ENCODE measurements at regions not wholly inside any gene's neighbourhood (a gene's known extent, or its start where the extent isn't known, plus 50 kb on each side); places are given as distances from the start of the nearest gene placed in this dataset.
A peak's percentile ranks its signal among the peaks of the same experiment; 100 is the strongest.

- no peaks in the 10 kb centered on the region for H3K23me2 ChIP-seq (ENCODE audit: insufficient read length, low read depth, low read length, poor library complexity, severe bottlenecking)
- no peak overlapping the region for H4K5ac ChIP-seq (ENCODE audit: insufficient read length, low read depth, low read length)
- H3K9ac ChIP-seq (ENCODE audit: extremely low read depth, insufficient read length, low read length): no peak overlapping the region
- no peak overlapping the region for H2AFZ ChIP-seq (ENCODE audit: low read length)
- H4K91ac ChIP-seq (ENCODE audit: insufficient read length, low read depth, low read length): no peak overlapping the region
- no peaks in the 10 kb centered on the region for H3K79me2 ChIP-seq (ENCODE audit: insufficient read depth, low read length)
- DNase-seq: no peak
- no peaks in the 10 kb centered on the region for H4K20me1 ChIP-seq (ENCODE audit: control insufficient read depth, insufficient read depth, insufficient read length)
- H3K18ac ChIP-seq (ENCODE audit: insufficient read length, low read depth, low read length): no peak overlapping the region
- H3K4me3 Mint-ChIP-seq: no peak overlapping the region
- no peaks in the 10 kb centered on the region for H3K79me1 ChIP-seq (ENCODE audit: insufficient read depth, low read depth, low read length, poor library complexity, severe bottlenecking)
- no peak overlapping the region for H3K56ac ChIP-seq (ENCODE audit: insufficient read length, low read depth, low read length)
- H3K4me1 Mint-ChIP-seq: peaks cover 25 to 30% of the 10 kb centered on the region in 2 experiments
- no peak overlapping the region for H2BK12ac ChIP-seq (ENCODE audit: insufficient read length, low read depth, low read length)
- H3K36me3 Mint-ChIP-seq (ENCODE audit: insufficient read depth in 1 of 3, low read depth in 3 of 3): no peaks in the 10 kb centered on the region
- H3K9me3 ChIP-seq (ENCODE audit: control insufficient read depth, low read depth, low read length): no peaks in the 10 kb centered on the region
- no peak overlapping the region for H2AK5ac ChIP-seq (ENCODE audit: insufficient read length, low read length)
- peaks cover 32% of the 10 kb centered on the region for H3K27me3 Mint-ChIP-seq (ENCODE audit: low read depth)
- no CpG with 5 or more reads among the region's 4 CpGs for WGBS (ENCODE audit: extremely low coverage, insufficient read length, low lambda C conversion rate)
- H3K4ac ChIP-seq (ENCODE audit: low read depth, low read length): no peak overlapping the region
- H3K27ac Mint-ChIP-seq: no peak overlapping the region; a peak in 1 of 7 replicates
- H3K4me2 ChIP-seq (ENCODE audit: insufficient read depth, insufficient read length, low read length): no peak overlapping the region
- H3K9me3 Mint-ChIP-seq: no peaks in the 10 kb centered on the region
- H2BK20ac ChIP-seq (ENCODE audit: low read depth, low read length, poor library complexity, severe bottlenecking): no peak overlapping the region
- TF ChIP-seq, protein P1, sequence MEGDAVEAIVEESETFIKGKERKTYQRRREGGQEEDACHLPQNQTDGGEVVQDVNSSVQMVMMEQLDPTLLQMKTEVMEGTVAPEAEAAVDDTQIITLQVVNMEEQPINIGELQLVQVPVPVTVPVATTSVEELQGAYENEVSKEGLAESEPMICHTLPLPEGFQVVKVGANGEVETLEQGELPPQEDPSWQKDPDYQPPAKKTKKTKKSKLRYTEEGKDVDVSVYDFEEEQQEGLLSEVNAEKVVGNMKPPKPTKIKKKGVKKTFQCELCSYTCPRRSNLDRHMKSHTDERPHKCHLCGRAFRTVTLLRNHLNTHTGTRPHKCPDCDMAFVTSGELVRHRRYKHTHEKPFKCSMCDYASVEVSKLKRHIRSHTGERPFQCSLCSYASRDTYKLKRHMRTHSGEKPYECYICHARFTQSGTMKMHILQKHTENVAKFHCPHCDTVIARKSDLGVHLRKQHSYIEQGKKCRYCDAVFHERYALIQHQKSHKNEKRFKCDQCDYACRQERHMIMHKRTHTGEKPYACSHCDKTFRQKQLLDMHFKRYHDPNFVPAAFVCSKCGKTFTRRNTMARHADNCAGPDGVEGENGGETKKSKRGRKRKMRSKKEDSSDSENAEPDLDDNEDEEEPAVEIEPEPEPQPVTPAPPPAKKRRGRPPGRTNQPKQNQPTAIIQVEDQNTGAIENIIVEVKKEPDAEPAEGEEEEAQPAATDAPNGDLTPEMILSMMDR (conservative IDR thresholded peaks at IDR 0.05): peak; percentile 24; the same call in 2 of the 3 replicates
- H3K27ac ChIP-seq (ENCODE audit: insufficient read length, low read depth, low read length): no peak overlapping the region
- H2BK15ac ChIP-seq (ENCODE audit: low read depth, low read length): no peak overlapping the region
- H3K4me1 ChIP-seq (ENCODE audit: insufficient read depth, low read length): no peaks in the 10 kb centered on the region
- H3K23ac ChIP-seq (ENCODE audit: insufficient read length, low read depth, low read length): no peak overlapping the region
- H3T11ph ChIP-seq (ENCODE audit: low read length): no peak overlapping the region
- peak overlapping the region; percentile 34; the same call in 1 of the 2 replicates for H3K14ac ChIP-seq (ENCODE audit: insufficient read depth, low read length)
- no peak overlapping the region for H2BK5ac ChIP-seq (ENCODE audit: insufficient read length, low read length)
- no peak overlapping the region for H4K8ac ChIP-seq (replicated peaks; ENCODE audit: insufficient read length, low read depth, low read length)
- no peaks in the 10 kb centered on the region; the same call in 1 of the 2 replicates for H3K27me3 ChIP-seq (ENCODE audit: insufficient read depth, low read length)
- H2BK120ac ChIP-seq (ENCODE audit: low read depth, low read length, poor library complexity, severe bottlenecking): no peak overlapping the region
These were observed 415.4 kb upstream of the RORA start for GRCh38 chr15:61644550-61644949.
